GM18867 (cell line): ENCODE measurements at regions not wholly inside any gene's neighbourhood (a gene's known extent, or its start where the extent isn't known, plus 50 kb on each side); places are given as distances from the start of the nearest gene placed in this dataset.
"Not testable (repeated sequence)": the region's sequence is repeated elsewhere in the genome, so short reads cannot be mapped to it uniquely, and the experiment has no call there.

Experiments used
- ATAC-seq: cut with Tn5 transposase; IDR thresholded peaks from one replicate; pipeline ENCODE4 v1.9.1; 2021; ENCODE audit warnings: mild to moderate bottlenecking, moderate library complexity; ENCODE audit not compliant: unreplicated experiment

GRCh38 chr4:26233350-26233749, 87.5 kb upstream of the RBPJ start:
- no peak for ATAC-seq

DNA sequence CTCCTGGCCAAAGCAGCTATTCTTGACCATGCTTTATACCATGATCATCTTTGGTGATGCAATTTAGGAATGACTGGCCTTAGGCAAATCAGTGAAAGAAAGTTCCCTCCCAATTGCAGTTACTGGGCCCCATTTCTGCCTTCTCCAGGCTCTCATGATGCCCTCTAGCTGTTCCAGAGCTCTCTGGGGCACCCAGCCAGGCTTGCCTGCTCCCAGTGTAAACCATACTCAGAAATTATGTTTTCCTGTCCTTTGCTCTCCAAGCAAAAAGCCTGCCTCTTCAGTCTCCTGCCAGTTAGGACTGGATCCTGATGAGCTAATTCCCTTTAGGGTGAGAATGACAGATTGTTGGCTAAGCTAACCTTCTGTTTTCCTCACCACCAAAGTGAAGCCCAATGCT, 85.3 kb upstream of the RBPJ start:
- ATAC-seq: no peak

- ATAC-seq: no peak
These were observed 82.9 kb upstream of the RBPJ start for GRCh38 chr4:26237916-26238315.

GRCh38 chr4:26238426-26238777, 82.4 kb upstream of the RBPJ start:
- no peak for ATAC-seq

DNA sequence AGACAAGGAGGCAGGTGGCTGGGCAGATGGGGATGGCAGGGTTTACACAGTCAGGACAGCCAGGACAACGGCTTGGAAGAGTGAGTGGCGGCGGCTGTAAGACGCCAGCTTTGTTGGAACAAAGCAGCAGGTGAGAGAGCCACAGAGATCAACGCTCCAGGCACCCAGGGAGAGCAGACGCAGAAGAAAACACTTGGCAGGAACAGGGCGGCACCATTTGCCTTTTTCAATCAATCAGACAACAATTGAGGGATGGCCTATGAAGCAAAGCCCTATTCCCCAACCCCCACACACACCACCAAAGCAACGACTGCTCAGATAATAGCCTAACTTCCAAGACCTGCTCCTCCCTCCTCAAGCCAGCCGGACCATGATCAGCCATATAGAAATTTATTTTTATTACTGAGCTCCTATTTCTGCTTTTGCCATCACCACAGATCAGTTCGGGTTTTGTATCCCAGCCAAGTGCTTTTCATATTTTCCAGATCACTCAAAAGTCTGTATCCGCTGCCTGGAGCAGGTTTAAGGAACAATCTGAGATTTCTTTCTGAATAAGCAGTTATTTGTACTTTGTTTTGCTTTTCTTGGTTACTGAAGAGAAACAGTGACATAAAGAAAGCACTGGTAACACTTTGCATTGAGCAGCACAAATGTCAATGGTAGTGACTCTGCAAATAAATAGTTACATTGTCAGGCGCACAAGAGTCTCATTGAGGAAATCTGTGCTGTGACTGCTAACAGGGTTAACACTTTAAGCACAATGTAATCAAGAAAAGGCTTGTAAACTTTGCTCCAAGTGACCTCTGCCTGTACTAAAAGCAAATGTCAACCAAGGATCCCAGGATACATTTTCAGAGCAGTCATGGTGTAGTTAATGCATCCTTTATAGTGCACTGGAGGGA, 81.8 kb upstream of the RBPJ start:
- ATAC-seq: no peak

GRCh38 chr4:26239801-26240200, 81.0 kb upstream of the RBPJ start:
- ATAC-seq: no peak

GRCh38 chr4:26241179-26241578, 79.6 kb upstream of the RBPJ start:
- no peak for ATAC-seq

DNA sequence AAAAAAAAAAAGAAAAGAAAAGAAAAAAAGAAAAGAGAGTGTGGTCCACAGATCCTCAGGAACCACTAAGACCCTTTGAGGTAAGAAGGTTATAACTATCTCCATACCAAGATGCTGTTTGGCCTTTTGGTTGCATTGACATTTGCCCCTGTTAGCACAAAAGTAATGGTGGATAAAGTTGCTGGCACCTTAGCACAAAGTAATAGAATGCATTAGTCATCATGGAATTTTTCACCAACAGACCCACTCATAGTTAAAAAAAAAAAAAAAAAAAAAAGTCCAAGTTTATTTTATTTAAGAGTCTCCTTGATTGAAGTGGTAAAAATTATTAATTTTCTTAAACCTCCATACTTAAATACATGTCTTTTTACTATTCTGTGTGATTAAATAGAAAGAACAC, 78.4 kb upstream of the RBPJ start:
- ATAC-seq: no peak

DNA sequence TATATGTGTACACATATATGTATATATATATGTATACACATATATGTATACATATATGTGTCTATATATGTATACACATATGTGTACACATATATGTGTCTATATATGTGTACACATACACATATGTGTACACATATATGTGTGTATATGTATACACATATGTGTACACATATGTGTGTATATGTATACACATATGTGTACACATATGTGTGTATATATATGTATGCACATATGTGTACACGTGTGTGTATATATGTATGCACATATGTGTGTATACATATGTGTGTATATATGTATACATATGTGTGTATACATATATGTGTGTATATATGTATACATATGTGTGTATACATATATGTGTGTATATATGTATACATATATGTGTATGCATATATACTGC, 76.7 kb upstream of the RBPJ start:
- not testable (repeated sequence) for ATAC-seq

DNA sequence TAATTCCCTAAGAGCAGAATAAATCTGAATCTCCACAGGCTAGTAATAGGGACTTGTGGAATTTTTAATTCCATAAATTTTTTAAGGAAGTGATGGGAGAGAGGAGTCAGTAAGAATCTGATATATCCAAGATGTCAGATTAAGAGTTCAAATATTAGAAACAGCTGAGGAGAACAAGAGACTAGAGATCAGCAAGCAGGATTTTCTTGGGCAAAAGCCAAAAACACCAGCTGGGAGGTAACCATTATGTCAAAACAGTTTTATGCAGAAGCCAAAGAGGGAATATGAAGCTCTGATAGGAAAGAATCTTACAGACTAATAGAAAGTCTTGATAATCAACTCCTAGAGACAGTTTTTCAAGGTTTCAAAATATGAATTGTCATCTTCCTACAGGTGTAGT, 72.2 kb upstream of the RBPJ start:
- ATAC-seq: no peak

DNA sequence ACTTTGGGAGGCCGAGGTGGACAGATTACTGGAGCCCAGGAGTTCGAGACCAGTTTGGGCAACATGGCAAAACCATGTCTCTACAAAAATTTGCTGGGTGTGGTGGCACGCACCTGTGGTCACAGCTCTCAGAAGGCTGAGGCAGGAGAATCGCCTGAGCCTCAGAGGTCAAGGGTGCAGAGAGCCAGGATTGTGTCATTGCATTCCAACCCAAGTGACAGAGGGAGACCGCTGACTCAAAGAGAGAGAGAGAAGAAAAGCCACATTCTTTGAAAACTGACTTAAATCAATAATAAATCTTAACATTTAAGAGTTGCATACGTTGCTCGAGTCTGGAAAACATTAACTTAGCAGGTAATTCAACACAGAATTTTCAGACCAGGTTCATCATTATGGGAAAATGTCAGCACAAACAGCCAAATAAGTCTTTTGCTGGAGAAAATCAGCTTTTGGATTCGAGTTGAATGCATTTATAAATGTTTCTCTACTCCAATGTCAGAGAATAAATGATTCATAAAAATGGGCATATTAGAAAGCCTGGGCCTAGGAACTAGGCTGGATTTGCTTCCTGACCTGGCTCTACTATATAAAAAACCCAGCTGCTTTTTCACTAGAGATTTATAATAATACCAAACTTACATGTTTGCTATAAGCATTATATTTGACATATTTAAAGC, 68.3 kb upstream of the RBPJ start:
- no peak for ATAC-seq

GRCh38 chr4:26253968-26254367, 66.8 kb upstream of the RBPJ start:
- no peak for ATAC-seq

- no peak for ATAC-seq
These were observed 64.8 kb upstream of the RBPJ start for GRCh38 chr4:26255989-26256388.

DNA sequence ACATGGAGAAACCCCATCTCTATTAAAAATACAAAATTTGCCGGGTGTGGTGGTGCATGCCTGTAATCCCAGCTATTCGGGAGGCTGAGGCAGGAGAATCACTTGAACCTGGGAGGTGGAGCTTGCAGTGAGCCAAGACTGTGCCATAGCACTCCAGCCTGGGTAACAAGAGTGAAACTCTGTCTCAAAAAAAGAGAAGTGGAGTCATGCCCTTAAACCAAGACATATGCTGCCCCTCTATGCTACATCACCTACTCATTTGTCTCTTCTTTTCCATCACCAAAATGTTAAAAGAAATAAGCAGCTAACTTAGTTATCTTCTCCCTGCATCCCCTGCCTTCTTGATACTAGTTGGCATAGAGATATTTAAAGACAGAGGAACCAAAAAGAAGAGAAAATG, 63.4 kb upstream of the RBPJ start:
- ATAC-seq: not testable (repeated sequence)

GRCh38 chr4:26257850-26258249, 63.0 kb upstream of the RBPJ start:
- ATAC-seq: no peak

DNA sequence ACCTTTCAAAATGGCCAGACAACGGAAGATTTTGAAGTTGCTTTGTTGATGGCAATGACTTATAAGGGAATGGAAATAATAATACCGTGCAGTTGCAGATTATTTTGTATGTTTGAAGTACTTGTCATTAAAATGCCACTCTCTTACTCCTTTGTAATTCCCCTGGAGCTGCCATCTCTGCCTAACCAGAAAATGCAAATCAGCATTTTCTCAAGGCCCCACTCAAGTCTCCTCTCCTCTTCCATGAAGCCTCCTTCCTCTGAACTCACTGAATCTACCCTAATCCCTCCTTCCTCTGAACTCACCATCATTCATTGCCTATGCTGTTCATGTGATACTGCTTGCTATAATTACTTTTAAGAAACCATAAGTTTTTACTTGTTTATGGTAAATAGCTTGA, 60.2 kb upstream of the RBPJ start:
- no peak for ATAC-seq

DNA sequence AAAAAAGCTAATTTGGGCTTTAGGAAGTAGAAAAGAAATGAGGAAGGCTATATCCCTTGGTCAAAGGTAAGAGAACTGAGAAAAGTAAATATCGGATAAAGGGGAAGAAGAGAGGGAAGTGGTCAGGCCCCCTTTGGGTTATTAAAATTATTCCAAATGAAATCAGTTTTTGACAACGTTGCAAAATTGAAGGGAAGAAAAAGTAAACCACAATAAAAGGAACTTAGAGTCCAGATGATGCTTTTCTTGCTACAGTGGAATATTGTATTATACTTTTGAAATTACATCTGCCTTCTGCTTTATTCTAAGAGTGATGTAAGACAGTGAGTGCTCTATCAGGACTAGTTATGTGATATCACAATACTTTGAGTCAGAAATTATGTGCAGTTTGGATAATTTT, 59.4 kb upstream of the RBPJ start:
- ATAC-seq: no peak

- no peak for ATAC-seq
These were observed 57.6 kb upstream of the RBPJ start for GRCh38 chr4:26263165-26263564.

DNA sequence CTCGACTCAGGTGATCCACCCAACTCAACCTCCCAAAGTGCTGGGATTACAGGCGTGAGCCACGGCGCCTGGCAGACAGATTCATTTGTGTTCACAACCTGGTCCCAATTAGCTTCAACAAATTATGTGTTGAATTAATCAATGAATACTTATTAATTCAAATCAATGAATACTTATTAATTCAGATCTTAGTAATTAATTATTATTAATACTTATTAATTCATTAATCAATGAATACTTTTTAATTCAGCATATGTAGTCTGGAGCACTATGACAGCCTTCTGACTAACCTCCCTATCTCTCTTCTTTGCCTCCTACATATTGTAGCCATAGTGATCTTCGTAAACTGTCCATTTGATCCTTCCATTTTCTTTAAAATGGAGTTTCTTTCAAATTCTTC, 56.7 kb upstream of the RBPJ start:
- ATAC-seq: no peak

DNA sequence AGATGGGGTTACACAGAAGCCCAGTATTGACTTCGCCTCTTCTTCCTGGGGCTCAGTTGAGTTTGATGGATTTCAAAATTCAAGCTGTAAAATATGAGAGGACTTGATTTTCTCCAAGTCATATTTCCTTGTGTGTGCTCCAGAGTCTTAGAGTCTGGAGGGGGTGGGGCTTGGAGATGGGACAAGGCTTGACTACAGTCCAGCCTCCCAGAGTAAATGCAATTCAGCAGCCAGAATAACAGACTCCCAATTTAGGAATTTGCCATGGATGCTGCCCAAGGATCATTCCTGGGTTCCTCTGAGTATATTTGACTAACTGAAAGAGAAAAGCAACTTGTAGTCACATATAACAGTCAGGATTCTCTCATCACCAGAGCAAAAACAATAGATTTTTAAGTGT, 53.7 kb upstream of the RBPJ start:
- no peak for ATAC-seq

DNA sequence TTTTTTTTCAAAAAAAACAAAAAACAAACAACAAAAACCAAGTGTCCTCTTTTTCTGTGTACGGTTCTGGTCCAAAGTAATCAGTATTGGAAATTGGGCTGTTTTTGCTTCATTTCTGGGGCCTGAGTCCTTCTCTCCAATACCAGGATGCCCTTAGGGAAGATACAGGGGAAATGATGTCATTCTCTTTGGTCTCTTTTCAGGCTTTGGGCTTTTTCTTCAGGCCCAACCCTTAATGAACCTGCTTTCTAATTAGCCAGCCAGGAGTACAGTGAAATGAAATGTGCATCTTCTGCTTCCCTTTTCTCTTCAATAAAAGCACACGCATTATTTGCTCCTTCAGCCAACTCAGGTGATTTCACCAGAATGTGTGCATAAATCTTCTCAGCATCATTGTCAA, 52.6 kb upstream of the RBPJ start:
- ATAC-seq: no peak

GRCh38 chr4:26269038-26269437, 51.8 kb upstream of the RBPJ start:
- ATAC-seq: no peak
